ENCODE measurements at regions not wholly inside any gene's neighbourhood (a gene's known extent, or its start where the extent isn't known, plus 50 kb on each side); places are given as distances from the start of the nearest gene placed in this dataset.

- CTCF ChIA-PET = no interaction called here
These were observed 118.7 kb downstream of the CHRM3 start for GRCh38 chr1:239505094-239505493.

GRCh38 chr1:239507826-239508225 is 121.5 kb downstream of the CHRM3 start:
- DNase-seq (ENCODE audit: low read depth, low spot score) (no peak), ATAC-seq (no peak)
- Histone ChIP-seq H3K27ac (ENCODE audit: low read length) (no peak overlapping the region), H3K27me3 (ENCODE audit: control insufficient read depth, insufficient read depth, low read length) (no peaks in the 10 kb centered on the region), H3K4me3 (ENCODE audit: low read depth in 2 of 2, low read length in 2 of 2) (no peak overlapping the region), H3K4me1 (ENCODE audit: control insufficient read depth, insufficient read depth, low read length) (no peaks in the 10 kb centered on the region), H3K9me3 (ENCODE audit: control insufficient read depth, insufficient read depth, low read depth, low read length) (no peaks in the 10 kb centered on the region), H3K36me3 (ENCODE audit: control insufficient read depth, insufficient read depth, low read length) (no peaks in the 10 kb centered on the region)
- intact Hi-C loops (cut with micrococcal nuclease; ENCODE audit: unreplicated experiment) = no loop called here
- no TSS peak for BruUV-seq (replicated peaks)
- ChIA-PET POLR2A (no interaction called here), CTCF (no interaction called here)
- TF ChIP-seq CTCF (IDR thresholded peaks at IDR 0.05) (no peak), POLR2AphosphoS5 (IDR thresholded peaks at IDR 0.05; ENCODE audit: low read depth, low read length) (no peak), SIN3A (IDR thresholded peaks at IDR 0.05; ENCODE audit: borderline replicate concordance, insufficient read depth, low read depth, low read length) (no peak), TCF7L2 (IDR thresholded peaks at IDR 0.05; ENCODE audit: low read depth, low read length) (no peak), REST (IDR thresholded peaks at IDR 0.05; ENCODE audit: insufficient read depth in 1 of 2, low read depth in 2 of 2, low read length in 1 of 2) (no peak)
- in situ Hi-C loops (cut with HindIII; ENCODE audit: low pct_unique_long_range_greater_than_20kb, low sequenced_read_pairs) = no loop called here

More at GRCh38 chr1:239505094-239505493, 118.7 kb downstream of the CHRM3 start:
- Histone ChIP-seq H3K27ac (ENCODE audit: low read length) (no peak overlapping the region), H3K27me3 (ENCODE audit: control insufficient read depth, insufficient read depth, low read length) (no peaks in the 10 kb centered on the region), H3K4me3 (ENCODE audit: low read depth in 2 of 2, low read length in 2 of 2) (no peak overlapping the region), H3K36me3 (ENCODE audit: control insufficient read depth, insufficient read depth, low read length) (no peaks in the 10 kb centered on the region), H3K9me3 (ENCODE audit: control insufficient read depth, insufficient read depth, low read depth, low read length) (no peaks in the 10 kb centered on the region), H3K4me1 (ENCODE audit: control insufficient read depth, insufficient read depth, low read length) (no peaks in the 10 kb centered on the region)
- BruUV-seq (replicated peaks) = no TSS peak
- TF ChIP-seq REST (IDR thresholded peaks at IDR 0.05; ENCODE audit: insufficient read depth in 1 of 2, low read depth in 2 of 2, low read length in 1 of 2) = no peak
- TF ChIP-seq TCF7L2 (IDR thresholded peaks at IDR 0.05; ENCODE audit: low read depth, low read length) = no peak
- TF ChIP-seq CTCF (IDR thresholded peaks at IDR 0.05) = no peak
- TF ChIP-seq SIN3A (IDR thresholded peaks at IDR 0.05; ENCODE audit: borderline replicate concordance, insufficient read depth, low read depth, low read length) = no peak
- DNase-seq (ENCODE audit: low read depth, low spot score) = no peak
- in situ Hi-C loops (cut with HindIII; ENCODE audit: low pct_unique_long_range_greater_than_20kb, low sequenced_read_pairs) (no loop called here), intact Hi-C loops (cut with micrococcal nuclease; ENCODE audit: unreplicated experiment) (no loop called here)
- POLR2A ChIA-PET = no interaction called here
- ATAC-seq = no peak
